Liver (tissue), 3 donors: ENCODE measurements at regions not wholly inside any gene's neighbourhood (a gene's known extent, or its start where the extent isn't known, plus 50 kb on each side); places are given as distances from the start of the nearest gene placed in this dataset.

Experiments used
- EGR1 ChIP-seq, 2 donors: IDR thresholded peaks; 2 replicates each; pipeline ENCODE4 v1.6.1; 2016 to 2018; ENCODE audit warnings: antibody characterized with exemption in 2 of 2, low read depth in 2 of 2
- HNF4A ChIP-seq, 2 donors: conservative IDR thresholded peaks; 2 replicates each; pipeline ENCODE4 v1.6.1; 2016; ENCODE audit warnings: antibody characterized with exemption in 2 of 2, mild to moderate bottlenecking in 2 of 2
- JUND ChIP-seq, 2 donors: IDR thresholded peaks; 2 replicates each; pipeline ENCODE4 v1.6.1; 2016; ENCODE audit warnings: antibody characterized with exemption in 2 of 2
- RAD21 ChIP-seq, 2 donors: IDR thresholded peaks; 2 replicates each; pipeline ENCODE4 v1.6.1; 2016; ENCODE audit warnings: antibody characterized with exemption in 2 of 2, mild to moderate bottlenecking in 2 of 2
- SP1 ChIP-seq: IDR thresholded peaks from 2 replicates; pipeline ENCODE4 v1.6.1; 2018; ENCODE audit warnings: antibody characterized with exemption, mild to moderate bottlenecking
- TAF1 ChIP-seq: conservative IDR thresholded peaks from 2 replicates; pipeline ENCODE4 v1.6.1; 2016; ENCODE audit warnings: antibody characterized with exemption, mild to moderate bottlenecking
- YY1 ChIP-seq: IDR thresholded peaks from 2 replicates; pipeline ENCODE4 v1.6.1; 2016; ENCODE audit warnings: antibody characterized with exemption, mild to moderate bottlenecking
- TF ChIP-seq, protein P1 (sequence below): fragments of 150-350 bp; IDR thresholded peaks from 2 replicates; pipeline ENCODE4 v1.5.1; 2017; ENCODE audit warnings: improper control_type of control experiment, low read depth, low read length; ENCODE audit not compliant: missing input control
- TF ChIP-seq, protein P2 (sequence below): IDR thresholded peaks from 2 replicates; pipeline ENCODE4 v1.6.1; 2016; ENCODE audit warnings: antibody characterized with exemption, mild to moderate bottlenecking
- TF ChIP-seq, protein P3 (sequence below): IDR thresholded peaks from 2 replicates; pipeline ENCODE4 v1.6.1; 2016; ENCODE audit warnings: antibody characterized with exemption
- donor health status: healthy.
- donor health status: healthy.

DNA sequence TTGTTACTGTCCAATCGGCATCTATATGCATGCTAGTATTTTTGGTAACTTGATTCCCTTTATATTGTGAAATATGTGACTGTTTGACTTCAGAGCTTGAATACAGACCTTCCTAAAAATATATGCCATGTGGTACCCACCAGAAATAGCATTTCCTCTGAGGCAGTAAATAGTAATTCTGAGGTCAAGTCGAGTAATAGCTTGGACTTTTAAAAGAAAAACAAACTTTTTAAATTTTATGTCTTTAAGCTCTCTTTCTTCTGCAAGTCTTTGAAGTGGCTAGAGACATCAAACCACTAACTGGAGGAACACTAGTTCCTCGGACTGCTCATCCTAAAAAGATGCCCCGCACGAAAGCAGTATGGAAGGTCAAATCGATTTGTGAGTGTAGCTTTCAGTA, 396.8 kb upstream of the SLC14A2 start:
- TF ChIP-seq, protein P1, sequence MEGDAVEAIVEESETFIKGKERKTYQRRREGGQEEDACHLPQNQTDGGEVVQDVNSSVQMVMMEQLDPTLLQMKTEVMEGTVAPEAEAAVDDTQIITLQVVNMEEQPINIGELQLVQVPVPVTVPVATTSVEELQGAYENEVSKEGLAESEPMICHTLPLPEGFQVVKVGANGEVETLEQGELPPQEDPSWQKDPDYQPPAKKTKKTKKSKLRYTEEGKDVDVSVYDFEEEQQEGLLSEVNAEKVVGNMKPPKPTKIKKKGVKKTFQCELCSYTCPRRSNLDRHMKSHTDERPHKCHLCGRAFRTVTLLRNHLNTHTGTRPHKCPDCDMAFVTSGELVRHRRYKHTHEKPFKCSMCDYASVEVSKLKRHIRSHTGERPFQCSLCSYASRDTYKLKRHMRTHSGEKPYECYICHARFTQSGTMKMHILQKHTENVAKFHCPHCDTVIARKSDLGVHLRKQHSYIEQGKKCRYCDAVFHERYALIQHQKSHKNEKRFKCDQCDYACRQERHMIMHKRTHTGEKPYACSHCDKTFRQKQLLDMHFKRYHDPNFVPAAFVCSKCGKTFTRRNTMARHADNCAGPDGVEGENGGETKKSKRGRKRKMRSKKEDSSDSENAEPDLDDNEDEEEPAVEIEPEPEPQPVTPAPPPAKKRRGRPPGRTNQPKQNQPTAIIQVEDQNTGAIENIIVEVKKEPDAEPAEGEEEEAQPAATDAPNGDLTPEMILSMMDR = no peak
- TF ChIP-seq SP1 = no peak
- TF ChIP-seq, protein P2, sequence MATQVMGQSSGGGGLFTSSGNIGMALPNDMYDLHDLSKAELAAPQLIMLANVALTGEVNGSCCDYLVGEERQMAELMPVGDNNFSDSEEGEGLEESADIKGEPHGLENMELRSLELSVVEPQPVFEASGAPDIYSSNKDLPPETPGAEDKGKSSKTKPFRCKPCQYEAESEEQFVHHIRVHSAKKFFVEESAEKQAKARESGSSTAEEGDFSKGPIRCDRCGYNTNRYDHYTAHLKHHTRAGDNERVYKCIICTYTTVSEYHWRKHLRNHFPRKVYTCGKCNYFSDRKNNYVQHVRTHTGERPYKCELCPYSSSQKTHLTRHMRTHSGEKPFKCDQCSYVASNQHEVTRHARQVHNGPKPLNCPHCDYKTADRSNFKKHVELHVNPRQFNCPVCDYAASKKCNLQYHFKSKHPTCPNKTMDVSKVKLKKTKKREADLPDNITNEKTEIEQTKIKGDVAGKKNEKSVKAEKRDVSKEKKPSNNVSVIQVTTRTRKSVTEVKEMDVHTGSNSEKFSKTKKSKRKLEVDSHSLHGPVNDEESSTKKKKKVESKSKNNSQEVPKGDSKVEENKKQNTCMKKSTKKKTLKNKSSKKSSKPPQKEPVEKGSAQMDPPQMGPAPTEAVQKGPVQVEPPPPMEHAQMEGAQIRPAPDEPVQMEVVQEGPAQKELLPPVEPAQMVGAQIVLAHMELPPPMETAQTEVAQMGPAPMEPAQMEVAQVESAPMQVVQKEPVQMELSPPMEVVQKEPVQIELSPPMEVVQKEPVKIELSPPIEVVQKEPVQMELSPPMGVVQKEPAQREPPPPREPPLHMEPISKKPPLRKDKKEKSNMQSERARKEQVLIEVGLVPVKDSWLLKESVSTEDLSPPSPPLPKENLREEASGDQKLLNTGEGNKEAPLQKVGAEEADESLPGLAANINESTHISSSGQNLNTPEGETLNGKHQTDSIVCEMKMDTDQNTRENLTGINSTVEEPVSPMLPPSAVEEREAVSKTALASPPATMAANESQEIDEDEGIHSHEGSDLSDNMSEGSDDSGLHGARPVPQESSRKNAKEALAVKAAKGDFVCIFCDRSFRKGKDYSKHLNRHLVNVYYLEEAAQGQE = no peak
- TF ChIP-seq TAF1 = no peak
- no peak for TF ChIP-seq RAD21 (IDR thresholded peaks at IDR 0.05)
- TF ChIP-seq, protein P3, sequence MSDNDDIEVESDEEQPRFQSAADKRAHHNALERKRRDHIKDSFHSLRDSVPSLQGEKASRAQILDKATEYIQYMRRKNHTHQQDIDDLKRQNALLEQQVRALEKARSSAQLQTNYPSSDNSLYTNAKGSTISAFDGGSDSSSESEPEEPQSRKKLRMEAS = no peak
- TF ChIP-seq HNF4A (conservative IDR thresholded peaks at IDR 0.05) = no peak
- TF ChIP-seq YY1 = no peak
- no peak for TF ChIP-seq JUND (IDR thresholded peaks at IDR 0.05)
- no peak for TF ChIP-seq EGR1 (IDR thresholded peaks at IDR 0.05; ENCODE audit: low read depth in 2 of 2)
